ENCODE measurements at regions not wholly inside any gene's neighbourhood (a gene's known extent, or its start where the extent isn't known, plus 50 kb on each side); places are given as distances from the start of the nearest gene placed in this dataset.
"Not testable (repeated sequence)": the region's sequence is repeated elsewhere in the genome, so short reads cannot be mapped to it uniquely, and the experiment has no call there.

DNA sequence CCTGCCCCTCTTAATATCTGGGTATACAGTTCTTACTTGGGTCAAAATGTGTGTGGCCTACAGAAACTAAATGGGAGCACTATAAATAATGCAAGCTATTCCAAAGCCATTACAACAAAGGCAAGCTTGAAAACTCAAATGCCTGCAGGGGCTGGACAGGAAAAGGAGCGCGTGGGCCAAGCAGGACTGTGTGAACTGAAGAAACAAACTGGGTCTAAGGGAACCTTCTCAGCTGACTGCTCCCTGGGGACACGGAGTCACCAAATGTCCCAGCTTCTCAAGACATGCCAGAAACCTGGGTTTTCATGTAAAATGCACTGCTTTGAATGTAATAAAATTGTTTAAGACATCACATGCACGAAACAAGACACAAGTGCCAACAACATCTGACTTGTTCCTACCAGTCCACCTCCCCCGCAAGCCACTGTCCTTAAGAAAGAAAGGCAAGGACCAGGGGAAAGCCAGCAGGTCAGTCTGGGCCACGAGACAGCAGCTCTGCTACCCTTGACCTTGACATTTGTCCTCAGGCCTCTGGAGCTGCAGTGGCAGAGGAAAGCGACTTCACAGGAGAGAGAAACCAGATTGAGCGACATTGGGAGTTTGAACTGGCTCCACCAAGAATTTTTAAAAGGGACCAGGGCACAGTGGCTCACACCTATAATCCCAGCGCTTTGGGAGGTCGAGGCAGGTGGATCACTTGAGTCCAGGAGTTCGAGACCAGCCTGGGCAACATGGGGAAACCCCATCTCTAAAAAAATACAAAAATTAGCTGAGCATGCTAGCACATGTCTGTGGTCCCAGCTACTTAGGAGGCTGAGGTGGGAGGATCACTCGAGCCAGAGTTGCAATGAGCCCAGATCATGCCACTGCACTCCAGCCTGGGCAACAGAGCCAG, 89.7 kb upstream of the SH3BP4 start:
- DNase-seq, result no peak

DNA sequence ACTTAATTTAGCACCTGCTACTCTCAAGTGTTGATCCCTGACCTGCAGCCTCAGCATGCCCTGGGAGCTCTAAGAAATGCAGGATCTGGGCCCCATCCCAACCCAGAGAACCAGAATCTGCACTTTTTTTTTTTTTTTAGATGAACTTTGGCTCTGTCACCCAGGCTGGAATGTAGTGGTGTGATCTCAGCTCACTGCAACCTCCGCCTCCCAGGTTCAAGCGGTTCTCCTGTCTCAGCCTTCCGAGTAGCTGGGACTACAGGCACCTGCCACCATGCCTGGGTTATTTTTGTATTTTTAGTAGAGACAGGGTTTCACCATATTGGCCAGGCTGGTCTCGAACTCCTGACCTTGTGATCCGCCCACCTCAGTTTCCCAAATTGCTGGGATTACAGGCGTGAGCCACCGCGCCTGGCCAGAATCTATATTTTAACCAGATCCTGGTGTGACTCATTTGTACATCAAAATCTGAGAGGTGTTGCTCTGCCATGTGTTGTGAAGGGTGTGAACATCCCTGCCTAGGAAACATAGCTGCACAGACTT, 92.4 kb upstream of the SH3BP4 start:
- not testable (repeated sequence) for DNase-seq

DNA sequence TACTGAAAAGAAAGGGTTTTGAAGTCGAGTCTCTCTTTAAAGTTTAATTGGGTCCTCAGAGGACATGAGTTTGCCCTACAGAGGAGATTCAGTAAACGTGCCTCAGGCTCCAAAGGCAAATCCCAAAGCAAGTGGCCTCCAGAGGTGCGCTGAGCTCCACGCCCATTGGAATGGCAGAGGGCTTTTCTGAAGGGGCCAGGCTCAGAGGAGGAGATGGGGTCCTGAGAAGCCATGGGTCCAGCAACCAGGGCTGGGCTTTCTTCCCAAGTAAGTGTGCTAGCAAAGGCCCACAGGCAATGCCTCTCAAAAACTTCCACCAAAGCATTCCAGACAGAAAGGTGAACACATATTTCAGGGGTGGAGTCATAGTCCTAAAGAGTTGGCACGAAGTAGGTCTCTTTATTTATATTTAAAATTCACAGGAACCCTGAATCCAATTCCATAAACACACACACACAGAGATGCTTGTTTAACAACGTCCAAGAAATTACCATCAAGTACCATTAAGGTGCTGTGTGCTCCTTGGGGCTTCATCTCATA, 93.0 kb upstream of the SH3BP4 start:
- DNase-seq, result no peak

DNA sequence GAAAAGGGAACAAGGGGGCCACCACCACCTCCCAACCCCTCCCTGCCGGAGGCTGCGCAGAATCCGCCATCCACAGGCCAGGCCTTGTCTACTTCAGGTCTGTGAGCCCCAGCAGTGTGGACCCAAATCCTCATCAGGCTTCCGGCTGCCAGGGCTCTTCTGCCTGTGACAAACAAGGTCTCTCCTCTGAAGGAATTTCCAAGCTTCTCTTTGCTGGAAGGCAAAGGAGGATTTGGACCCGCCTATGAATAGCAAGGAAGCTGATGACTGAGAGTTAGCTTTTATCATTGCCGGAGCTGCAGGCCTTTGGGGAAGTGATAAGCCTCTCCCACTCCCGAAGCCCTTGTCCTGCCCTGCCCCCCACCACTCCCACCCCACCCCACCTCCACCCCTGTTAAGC, 93.7 kb upstream of the SH3BP4 start:
- no peak for DNase-seq

DNA sequence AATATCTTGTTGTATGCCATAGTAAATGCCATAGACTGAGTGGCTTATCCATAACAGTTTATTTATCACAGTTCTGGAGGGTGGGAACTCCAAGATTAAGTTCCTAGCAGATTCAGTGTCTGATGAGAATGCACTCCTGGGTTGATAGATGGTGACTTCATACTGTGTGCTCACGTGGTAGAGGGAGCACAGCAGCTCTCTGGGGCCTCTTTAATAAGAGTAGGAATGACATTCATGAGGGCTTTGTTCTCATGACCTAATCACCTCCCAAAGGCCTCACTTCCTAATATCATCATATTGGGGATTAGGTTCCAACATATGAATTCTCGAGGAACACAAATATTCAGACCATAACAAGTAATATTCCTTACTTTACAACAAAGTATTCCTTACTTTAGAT, 98.1 kb upstream of the SH3BP4 start:
- DNase-seq, result no peak

DNA sequence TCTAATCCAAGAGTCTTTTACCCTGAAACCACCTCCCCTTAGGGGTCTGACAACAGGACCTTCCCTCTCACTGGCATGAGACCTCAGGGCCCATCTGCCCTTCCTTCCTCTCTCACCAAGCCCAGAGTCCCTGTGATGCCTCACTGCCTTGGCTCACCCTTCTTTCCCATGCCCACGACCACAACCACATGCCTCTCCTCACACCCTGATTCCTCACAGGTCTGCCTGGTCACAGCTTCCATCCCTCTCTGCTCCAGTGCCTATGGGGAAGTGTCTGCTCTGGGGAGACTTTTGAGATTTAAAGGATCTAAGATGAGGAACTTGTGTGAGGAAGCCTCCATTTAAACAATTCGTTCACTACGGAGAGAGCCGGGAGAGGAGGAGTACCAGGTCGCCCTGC, 98.9 kb upstream of the SH3BP4 start:
- DNase-seq, result no peak

DNA sequence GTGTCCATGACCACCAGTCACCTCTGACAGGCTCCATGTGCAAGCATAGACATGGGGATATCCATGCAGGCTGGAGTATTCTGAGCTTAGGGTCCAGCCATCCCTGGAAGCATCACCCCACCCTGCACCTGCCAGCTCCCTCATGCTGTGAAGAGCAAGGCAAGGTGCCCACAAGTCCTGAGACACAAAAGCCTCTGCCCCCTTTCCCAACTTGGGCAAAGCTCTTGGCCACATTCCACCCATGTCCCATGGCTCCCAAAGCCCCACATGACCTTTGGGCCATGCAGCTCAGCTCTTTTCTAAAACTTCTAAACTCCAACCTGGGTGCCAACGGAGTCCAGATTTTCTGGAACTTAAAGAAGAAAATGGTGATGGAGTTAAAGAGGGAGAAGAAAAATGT, 99.8 kb upstream of the SH3BP4 start:
- DNase-seq, result no peak

DNA sequence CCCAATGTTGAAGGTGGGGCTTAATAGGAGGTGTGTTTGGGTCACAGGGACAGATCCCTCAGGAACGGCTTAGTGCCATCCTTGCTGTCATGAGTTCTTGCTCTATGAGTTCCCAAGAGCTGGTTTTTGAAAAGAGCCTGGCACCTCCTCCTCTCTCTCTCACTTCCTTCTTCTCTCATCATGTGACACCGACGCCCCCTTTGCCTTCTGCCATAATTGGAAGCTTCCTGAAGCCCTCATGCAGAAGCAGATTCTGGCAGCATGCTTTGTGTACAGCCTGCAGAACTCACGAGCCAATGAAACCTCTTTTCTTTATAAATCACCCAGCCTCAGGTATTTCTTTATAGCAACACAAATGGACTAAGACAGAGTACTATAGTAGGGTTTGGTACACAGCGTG, 100.4 kb upstream of the SH3BP4 start:
- DNase-seq, result no peak

DNA sequence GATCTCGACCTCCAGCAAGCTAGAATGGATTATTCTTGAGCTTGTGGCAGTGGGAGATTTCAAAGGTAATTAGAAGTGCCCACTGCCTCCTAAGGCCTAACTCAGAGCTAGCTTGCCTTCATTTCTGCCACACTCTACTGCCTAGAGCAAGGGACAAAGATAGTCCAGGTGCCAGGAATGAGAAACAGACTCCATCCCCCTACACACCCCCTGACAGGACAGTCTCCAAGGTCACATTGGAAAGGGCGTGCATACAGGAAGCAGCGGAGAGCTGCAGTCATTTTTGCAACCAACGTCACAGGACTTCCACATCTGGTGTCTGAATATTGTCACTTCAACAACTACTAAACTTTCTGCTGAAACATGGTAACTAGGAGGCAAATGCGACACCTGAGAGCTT, 101.0 kb upstream of the SH3BP4 start:
- no peak for DNase-seq

DNA sequence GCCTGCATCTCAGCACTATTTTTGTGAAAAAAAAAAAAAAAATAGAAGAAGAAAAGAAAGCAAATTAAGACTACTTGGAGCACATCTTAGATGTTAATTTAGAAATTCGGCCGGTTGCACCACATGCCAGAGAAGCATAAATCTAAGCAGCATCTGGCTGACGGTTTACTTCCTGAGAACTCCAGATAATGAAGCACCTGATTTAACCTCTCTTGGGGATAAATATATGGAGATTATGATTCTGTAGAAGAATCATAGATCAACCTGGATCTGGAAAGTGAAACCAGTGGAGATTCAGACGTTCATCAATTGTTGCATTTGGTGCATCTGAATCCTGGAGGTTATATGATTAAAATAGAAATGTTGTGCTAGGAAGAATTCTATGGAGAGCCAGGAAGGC, 102.1 kb upstream of the SH3BP4 start:
- DNase-seq, result no peak

DNA sequence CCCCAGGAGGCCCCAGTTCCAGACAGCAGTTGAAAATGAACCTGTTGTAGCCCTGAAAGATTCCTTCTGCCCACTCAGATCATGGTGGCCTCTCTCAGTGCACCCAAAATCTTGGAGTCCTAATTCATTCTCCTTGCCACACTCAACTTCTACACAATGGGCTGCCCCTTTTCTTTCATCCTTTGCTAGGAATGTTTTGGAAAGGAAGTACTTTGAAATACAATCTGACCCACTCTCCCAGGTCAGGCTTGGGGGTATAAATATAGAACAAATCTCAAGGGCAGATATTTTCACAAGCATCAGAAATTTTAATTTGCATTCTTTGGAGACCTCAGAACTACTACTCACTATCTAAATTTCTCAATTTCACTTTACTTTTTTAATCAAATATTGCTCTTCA, 103.2 kb upstream of the SH3BP4 start:
- DNase-seq, result no peak

DNA sequence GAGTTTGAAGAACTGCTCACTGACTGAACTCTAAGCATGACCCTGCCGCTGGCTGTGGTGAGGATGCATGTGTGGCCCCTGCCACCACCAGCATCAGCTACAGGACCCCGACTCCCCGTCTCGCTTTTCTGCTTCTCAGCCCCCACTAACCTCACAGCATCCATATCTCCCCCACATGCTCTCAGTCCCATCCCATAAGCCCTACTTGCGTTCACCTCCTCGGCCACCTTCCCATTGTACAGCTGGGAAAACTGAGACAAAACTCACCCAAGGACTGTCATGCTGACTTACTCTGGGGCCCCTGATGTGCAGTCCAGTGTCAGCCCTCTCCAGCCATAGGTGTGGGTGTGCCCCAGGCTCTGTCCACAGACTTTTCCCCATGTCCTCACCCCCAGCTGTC, 104.2 kb upstream of the SH3BP4 start:
- DNase-seq, result no peak

DNA sequence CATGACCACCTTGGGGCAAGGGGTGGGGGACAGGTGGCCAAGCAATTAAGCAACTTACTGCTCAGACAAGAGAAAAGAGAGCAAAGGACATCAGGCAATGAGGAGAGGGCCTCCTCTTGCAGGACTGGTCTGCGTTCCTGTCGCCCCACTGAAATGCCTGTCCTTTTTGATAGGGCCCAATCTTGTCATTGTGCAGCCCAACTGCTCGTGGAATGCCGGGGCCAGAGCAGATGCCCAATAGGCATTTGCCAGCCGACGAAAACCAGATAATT, 104.5 kb upstream of the SH3BP4 start:
- no peak for DNase-seq

DNA sequence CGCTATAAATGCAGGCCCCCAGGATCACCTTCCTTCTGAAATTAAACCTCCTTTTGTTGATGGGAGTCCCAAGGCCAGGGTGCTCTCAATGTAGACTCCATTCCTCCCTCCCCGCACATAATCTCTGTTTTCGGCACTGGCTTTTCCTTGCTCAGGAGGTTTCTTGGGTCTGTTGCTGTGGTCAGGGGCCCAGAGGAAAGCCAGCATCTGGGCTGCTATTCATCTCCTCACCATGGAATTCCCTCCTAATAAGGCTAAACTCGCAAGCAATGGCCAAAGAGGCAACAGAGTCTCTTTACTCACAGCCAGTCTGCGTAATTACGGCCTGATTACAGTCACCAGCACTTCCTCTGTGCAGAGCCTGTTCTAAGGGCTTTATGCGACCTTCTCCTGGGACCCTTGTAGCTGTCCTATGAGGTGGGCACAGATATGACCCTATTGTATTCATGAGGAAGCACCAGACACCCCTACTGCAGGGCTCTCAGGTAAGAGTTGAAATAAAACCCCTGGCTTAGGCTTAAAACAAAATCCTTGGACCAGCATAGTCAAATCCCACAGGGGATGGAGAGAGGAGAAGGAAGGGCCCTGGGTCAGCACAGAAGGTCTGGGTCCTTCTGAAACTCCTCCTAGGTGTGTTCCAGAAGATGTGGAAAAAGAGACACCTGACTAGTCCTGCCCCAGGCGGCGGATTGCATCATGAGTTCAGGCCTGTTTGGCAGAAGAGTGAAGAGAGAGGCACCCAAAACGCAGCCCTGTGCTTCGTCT, 105.0 kb upstream of the SH3BP4 start:
- no peak for DNase-seq

DNA sequence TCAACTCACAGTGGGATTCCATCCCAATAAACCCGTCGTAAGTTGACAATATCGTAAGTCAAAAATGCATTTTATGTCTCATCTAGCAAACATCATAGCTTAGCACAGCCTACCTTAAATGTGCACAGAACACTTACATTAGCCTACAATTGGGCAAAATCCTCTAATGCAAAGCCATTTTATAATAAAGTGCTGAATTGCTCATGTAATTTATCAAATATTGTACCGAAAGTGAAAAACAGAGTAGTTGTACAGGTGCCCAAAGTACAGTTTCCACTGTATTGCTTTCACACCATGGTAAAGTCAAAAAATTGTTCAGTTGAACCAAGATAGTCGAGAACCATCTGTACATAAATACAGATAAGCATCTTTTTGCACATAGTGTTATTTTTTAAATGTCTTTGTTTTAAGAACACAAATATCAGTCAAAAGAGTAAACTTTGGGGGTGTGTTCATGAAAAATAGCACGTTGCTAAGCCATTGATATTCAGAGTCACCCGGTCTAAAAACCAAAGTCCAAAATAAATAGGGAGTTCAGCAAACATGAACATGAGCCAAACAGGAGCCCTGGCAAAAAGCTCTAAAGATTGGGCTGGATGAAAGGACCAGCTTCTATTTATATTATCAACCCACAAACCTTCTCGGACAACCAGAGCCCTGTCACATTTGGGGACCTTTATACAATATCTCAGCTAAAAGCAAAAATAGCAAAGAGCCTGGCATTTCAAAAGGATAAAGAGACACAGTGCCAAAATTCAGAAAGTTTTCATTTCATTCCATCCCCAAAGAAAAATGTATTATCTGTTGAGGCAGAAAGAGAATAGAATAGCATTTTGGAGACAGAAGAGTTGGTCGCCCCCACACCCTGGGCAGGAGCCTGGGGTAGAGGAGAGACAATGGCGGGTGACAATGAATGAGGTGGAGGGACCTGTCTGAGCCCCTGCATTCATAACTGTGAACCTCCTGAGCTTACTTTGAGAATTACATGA, 105.9 kb upstream of the SH3BP4 start:
- no peak for DNase-seq

DNA sequence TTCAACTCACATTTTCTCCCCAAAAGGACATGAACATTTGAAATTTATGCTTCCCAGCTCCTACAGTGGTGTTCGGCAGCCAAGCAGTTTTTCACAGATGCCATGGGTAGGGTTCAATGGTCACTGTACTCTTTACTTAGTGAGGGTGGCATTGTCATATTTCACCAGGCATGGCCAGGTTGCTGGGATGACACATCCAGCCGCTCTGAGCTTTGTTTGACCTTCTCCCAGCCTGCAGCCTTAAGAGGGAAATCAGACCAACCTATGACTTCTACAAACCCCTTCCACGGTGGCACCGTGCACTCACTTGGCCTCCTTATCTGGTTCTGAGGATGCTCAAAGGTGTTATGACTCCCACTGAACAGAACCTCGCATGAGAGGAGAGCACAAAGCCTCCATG, 108.4 kb upstream of the SH3BP4 start:
- no peak for DNase-seq

DNA sequence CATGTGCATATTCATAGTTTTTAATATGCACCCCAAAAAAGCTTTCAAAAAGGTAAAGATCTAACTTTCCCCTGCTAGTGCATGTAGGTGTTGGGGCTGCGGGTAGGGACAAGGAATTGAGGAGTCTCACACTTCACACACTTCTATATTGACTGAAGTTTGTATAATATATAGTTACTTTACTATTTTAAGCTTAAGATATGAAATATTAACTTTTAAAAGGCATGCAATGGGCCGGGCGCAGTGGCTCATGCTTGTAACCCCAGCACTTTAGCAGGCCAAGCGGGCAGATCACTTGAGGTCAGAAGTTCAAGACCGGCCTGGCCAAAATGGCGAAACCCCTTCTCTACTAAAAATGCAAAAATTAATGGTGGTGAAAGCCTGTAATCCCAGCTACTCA, 109.1 kb upstream of the SH3BP4 start:
- DNase-seq, result no peak

DNA sequence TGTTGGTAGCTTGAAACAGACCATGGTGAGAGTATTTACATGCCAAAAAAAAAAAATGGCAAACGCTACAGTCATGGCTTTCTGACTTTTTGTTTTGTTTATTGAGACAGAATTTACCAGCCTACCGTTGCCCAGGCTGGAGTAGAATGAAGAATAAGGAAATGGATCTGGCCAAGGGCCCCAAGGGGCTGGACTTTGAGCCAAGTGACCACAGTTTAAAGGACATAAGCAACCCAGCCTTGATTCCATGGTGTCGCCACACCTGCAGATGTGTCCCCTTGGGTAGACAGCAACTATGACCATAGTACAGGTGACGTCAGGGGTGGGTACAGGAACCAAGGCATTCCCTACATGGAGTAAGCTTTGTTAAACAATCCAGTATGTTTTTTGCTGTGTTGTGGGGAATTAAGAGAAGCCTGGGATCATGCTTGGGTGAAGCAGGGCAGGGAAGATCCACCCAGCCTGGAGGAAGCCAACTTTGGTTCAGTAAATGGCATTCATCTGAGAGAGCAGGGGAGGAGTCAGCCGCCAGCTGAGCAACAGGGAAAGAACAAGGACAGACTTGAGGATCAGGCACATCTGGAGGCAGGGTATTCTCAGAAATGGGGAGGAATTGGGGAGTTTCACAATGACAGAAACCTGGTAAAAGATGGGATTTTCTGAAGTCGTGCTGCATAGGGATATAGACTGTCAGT, 110.3 kb upstream of the SH3BP4 start:
- DNase-seq, result no peak

DNA sequence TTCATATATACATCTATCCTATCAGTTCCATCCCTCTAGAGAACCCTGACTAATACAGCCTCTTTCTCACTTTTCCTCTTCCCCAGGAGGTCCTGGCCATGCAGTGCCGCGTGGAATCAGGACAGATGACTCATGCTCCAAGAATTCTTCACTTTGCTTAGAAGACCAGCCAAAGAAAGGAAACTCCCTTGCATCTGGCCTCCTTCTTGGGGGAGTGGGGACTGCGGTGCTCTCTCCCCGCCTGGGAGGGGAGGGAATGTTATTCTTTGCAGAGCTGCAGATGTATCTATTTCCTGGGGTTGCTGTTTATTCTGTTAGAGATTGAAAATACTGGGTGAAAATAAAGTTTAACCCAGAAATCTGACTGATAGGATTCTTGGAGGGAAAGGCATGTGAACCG, 111.5 kb upstream of the SH3BP4 start:
- no peak for DNase-seq

DNA sequence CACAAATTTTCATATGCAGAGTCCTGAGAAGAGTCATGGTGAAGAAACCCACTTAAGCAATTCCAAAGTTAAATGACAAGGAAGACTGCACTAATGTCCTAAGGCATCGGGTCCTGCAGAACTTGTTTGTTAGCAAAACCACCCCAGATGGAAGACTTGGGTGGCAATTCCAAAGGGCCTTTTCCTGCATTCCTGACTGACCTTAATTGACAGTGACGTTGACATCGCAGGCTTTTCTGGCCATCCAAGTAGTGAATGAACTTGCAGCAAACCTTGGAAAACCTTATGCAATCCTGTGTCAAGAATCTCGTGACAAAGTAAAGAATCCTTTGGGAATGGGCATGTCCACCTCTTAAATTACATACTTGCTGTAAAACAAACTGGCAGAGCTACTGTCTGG, 112.5 kb upstream of the SH3BP4 start:
- no peak for DNase-seq

DNA sequence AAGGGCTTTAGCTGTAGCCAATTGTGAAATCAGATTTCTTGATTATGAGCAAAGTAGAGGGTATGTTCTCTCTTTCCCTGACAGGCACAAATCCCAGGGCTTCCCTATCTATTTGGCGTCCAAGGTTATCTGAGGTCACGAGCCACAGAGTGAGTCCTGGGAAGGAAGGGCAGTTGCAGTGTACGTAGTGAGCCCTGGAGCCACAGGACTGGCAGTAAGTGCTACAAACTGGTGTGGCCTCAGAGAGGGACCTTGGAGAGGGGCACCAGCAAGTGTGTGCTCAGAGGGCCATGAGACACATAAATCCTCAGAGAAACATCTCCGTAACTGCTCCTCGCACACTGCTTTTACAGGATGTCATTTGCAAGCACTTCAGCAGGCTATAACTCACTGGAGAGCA, 115.5 kb upstream of the SH3BP4 start:
- DNase-seq, result no peak

DNA sequence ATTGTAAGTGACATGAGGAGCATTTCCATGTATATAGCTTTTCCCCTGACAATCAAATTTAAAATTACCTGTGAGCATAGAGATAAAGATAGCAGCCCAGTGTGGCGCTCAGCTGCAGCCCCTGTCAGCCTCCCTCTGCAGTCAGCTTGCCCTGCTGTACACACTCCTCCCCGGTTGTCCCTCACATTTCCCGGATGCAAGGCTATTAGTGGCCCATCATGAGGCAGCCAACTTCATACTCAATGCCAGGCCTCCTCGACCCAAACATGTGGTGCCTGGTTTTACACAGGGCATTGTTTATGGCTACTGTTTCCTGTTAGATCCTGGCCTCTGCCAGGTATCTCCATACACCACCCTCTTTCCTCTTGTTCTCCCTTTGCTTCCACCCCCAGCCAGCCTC, 116.1 kb upstream of the SH3BP4 start:
- DNase-seq, result no peak
